H1 (cell line): ENCODE measurements at regions not wholly inside any gene's neighbourhood (a gene's known extent, or its start where the extent isn't known, plus 50 kb on each side); places are given as distances from the start of the nearest gene placed in this dataset.

Source experiments
- CTCF ChIA-PET: fragments of 300-600 bp; sonication (Branson Sonifier 250); formaldehyde crosslinking; loops from one replicate; lab custom pipeline; 2021; ENCODE audit not compliant: partially characterized antibody; lab: Charles Lee
- POLR2A ChIA-PET: fragments of 300-600 bp; sonication (Branson Sonifier 250); formaldehyde crosslinking; loops from one replicate; lab custom pipeline; 2021; ENCODE audit warnings: inconsistent platforms; ENCODE audit not compliant: partially characterized antibody; lab: Charles Lee
- DNase-seq, 2 experiments: peaks; one replicate each; pipeline versions ENCODE4 v3.0.0 to v3.0.0-alpha.2; 2010 to 2022; ENCODE audit warnings: low spot score in 2 of 2, low read depth in 1 of 2, mixed read lengths in 1 of 2
- FAIRE-seq: peaks from 2 replicates; lab custom pipeline; 2011; peaks lifted over from hg19 to GRCh38; lab: Jason Lieb, UNC
- H2AFZ ChIP-seq: 2 replicates; pipeline ENCODE4 v1.8.1; 2012; ENCODE audit warnings: low read length, inconsistent platforms
- H2AK5ac ChIP-seq: 2 replicates; pipeline ENCODE4 v1.6.1; 2013; ENCODE audit warnings: low read depth, low read length
- H2BK120ac ChIP-seq: replicated peaks from 2 replicates; pipeline ENCODE3; 2013; ENCODE audit warnings: low read depth, low read length, inconsistent platforms
- H2BK12ac ChIP-seq: 2 replicates; pipeline ENCODE4 v1.6.1; 2013; ENCODE audit warnings: low read depth, low read length
- H2BK15ac ChIP-seq: 2 replicates; pipeline ENCODE4 v1.6.1; 2013; ENCODE audit warnings: low read length
- H2BK20ac ChIP-seq: 2 replicates; pipeline ENCODE4 v1.6.1; 2013; ENCODE audit warnings: low read length
- H2BK5ac ChIP-seq: 2 replicates; pipeline ENCODE4 v1.6.1; 2013; ENCODE audit warnings: low read depth, low read length
- H3K14ac ChIP-seq: 2 replicates; pipeline ENCODE4 v1.6.1; 2013; ENCODE audit warnings: inconsistent platforms; ENCODE audit not compliant: insufficient read length
- H3K18ac ChIP-seq: 2 replicates; pipeline ENCODE4 v1.6.1; 2013; ENCODE audit warnings: low read length; ENCODE audit errors: extremely low read depth
- H3K23ac ChIP-seq: 2 replicates; pipeline ENCODE4 v1.6.1; 2013; ENCODE audit warnings: inconsistent platforms; ENCODE audit not compliant: insufficient read length
- H3K23me2 ChIP-seq: 2 replicates; pipeline ENCODE4 v1.6.1; 2013; ENCODE audit warnings: low read depth, low read length
- H3K27ac ChIP-seq: 2 replicates; pipeline ENCODE4 v1.6.1; 2011; ENCODE audit warnings: low read depth, low read length, inconsistent platforms
- H3K27me3 ChIP-seq, 4 experiments: replicated peaks in 1 of 4; 1 replicate in 1 of 4; 2 replicates in 3 of 4; pipeline versions ENCODE4 v1.6.1 to v1.8.1; 2011 to 2013; ENCODE audit warnings: low read length in 3 of 4, mild to moderate bottlenecking in 3 of 4, inconsistent platforms in 2 of 4, mixed read lengths in 2 of 4, moderate library complexity in 1 of 4; ENCODE audit not compliant: control insufficient read depth in 3 of 4, insufficient read depth in 3 of 4; ENCODE audit errors: extremely low read depth in 1 of 4
- H3K36me3 ChIP-seq, 4 experiments: 2 replicates each; pipeline versions ENCODE4 v1.6.1 to v1.8.1; 2011 to 2013; ENCODE audit warnings: mild to moderate bottlenecking in 4 of 4, low read length in 3 of 4, moderate library complexity in 2 of 4, control low read depth in 1 of 4, inconsistent platforms in 1 of 4; ENCODE audit not compliant: insufficient read depth in 4 of 4, control insufficient read depth in 2 of 4
- H3K4ac ChIP-seq: replicated peaks from 2 replicates; pipeline ENCODE3; 2013; ENCODE audit warnings: low read length, low read depth, mixed read lengths, inconsistent platforms; ENCODE audit not compliant: insufficient read length
- H3K4me1 ChIP-seq, 4 experiments: replicated peaks in 1 of 4; 1 replicate in 1 of 4; 2 replicates in 3 of 4; pipeline versions ENCODE4 v1.6.1 to v1.8.1; 2011 to 2013; ENCODE audit warnings: low read length in 3 of 4, inconsistent platforms in 2 of 4, mixed read lengths in 1 of 4; ENCODE audit not compliant: insufficient read depth in 4 of 4, control insufficient read depth in 3 of 4
- H3K4me2 ChIP-seq, 2 experiments: 2 replicates each; pipeline versions ENCODE4 v1.6.1 to v1.8.1; 2011 to 2013; ENCODE audit warnings: low read depth in 2 of 2, low read length in 2 of 2, control low read depth in 1 of 2, inconsistent platforms in 1 of 2, mild to moderate bottlenecking in 1 of 2; ENCODE audit not compliant: insufficient read depth in 1 of 2
- H3K4me3 ChIP-seq, 4 experiments: fragments of 200-600, 300-600 bp in 1 of 4; sonication (generic), shearing (Covaris generic), sonication (Bioruptor Twin) in 1 of 4; 2 replicates each; pipeline versions ENCODE4 v1.5.1 to v1.8.1; 2011 to 2016; ENCODE audit warnings: low read length in 4 of 4, low read depth in 3 of 4, control low read depth in 2 of 4, inconsistent platforms in 2 of 4, mild to moderate bottlenecking in 2 of 4, mixed read lengths in 1 of 4, moderate library complexity in 1 of 4; ENCODE audit not compliant: insufficient read depth in 2 of 4; ENCODE audit errors: extremely low read depth in 1 of 4
- H3K56ac ChIP-seq: replicated peaks from 2 replicates; pipeline ENCODE3; 2013; ENCODE audit warnings: low read depth, mild to moderate bottlenecking, mixed read lengths, low read length, inconsistent platforms; ENCODE audit not compliant: insufficient read length
- H3K79me1 ChIP-seq: 2 replicates; pipeline ENCODE4 v1.6.1; 2013; ENCODE audit warnings: low read depth, low read length, control low read depth
- H3K79me2 ChIP-seq, 2 experiments: 2 replicates each; pipeline versions ENCODE4 v1.6.1 to v1.8.1; 2012 to 2013; ENCODE audit warnings: low read length in 2 of 2, mild to moderate bottlenecking in 2 of 2, inconsistent platforms in 1 of 2; ENCODE audit not compliant: insufficient read depth in 2 of 2, control insufficient read depth in 1 of 2
- H3K9ac ChIP-seq, 4 experiments: replicated peaks in 1 of 4; 1 replicate in 1 of 4; 2 replicates in 3 of 4; pipeline versions ENCODE4 v1.6.1 to v1.8.1; 2011 to 2013; ENCODE audit warnings: low read depth in 3 of 4, low read length in 3 of 4, control low read depth in 2 of 4, mild to moderate bottlenecking in 2 of 4, moderate library complexity in 2 of 4, inconsistent platforms in 1 of 4; ENCODE audit errors: extremely low read depth in 1 of 4
- H3K9me3 ChIP-seq, 2 experiments: 2 replicates each; pipeline versions ENCODE4 v1.6.1 to v1.8.1; 2012 to 2013; ENCODE audit warnings: mild to moderate bottlenecking in 2 of 2, moderate library complexity in 2 of 2, control low read depth in 1 of 2, inconsistent platforms in 1 of 2, low read depth in 1 of 2, low read length in 1 of 2, mixed read lengths in 1 of 2; ENCODE audit not compliant: insufficient read depth in 2 of 2
- H4K20me1 ChIP-seq, 2 experiments: replicated peaks in 1 of 2; 2 replicates each; pipeline versions ENCODE3 to v1.8.1; 2011 to 2013; ENCODE audit warnings: inconsistent platforms in 2 of 2, low read length in 2 of 2, mild to moderate bottlenecking in 1 of 2; ENCODE audit not compliant: insufficient read depth in 2 of 2, control insufficient read depth in 1 of 2
- H4K5ac ChIP-seq: 2 replicates; pipeline ENCODE4 v1.6.1; 2013; ENCODE audit warnings: low read length, low read depth, mixed read lengths, inconsistent platforms; ENCODE audit not compliant: insufficient read length
- H4K8ac ChIP-seq: 2 replicates; pipeline ENCODE4 v1.8.0; 2013; ENCODE audit warnings: mild to moderate bottlenecking, moderate library complexity, low read length, inconsistent platforms; ENCODE audit not compliant: insufficient read depth; ENCODE audit errors: extremely low read depth
- H4K91ac ChIP-seq: replicated peaks from 2 replicates; pipeline ENCODE3; 2013; ENCODE audit warnings: low read length, mixed read lengths, inconsistent platforms; ENCODE audit not compliant: insufficient read length
- CBX8 ChIP-seq: fragments of 300-800, 300-1000 bp; sonication (generic); IDR thresholded peaks from 2 replicates; pipeline ENCODE4 v1.7.1; 2016; ENCODE audit warnings: low read depth, low read length, borderline replicate concordance
- CEBPB ChIP-seq: IDR thresholded peaks from 2 replicates; pipeline ENCODE4 v1.6.1; 2012; ENCODE audit warnings: low read depth, low read length
- CREB1 ChIP-seq: IDR thresholded peaks from 2 replicates; pipeline ENCODE4 v1.6.1; 2012; ENCODE audit warnings: inconsistent platforms
- HDAC6 ChIP-seq: IDR thresholded peaks from one replicate; pipeline ENCODE4 v1.7.1; 2012; ENCODE audit warnings: low read depth, mild to moderate bottlenecking, inconsistent platforms, low read length, moderate library complexity
- PHF8 ChIP-seq: fragments of 200-600 bp; sonication (generic); conservative IDR thresholded peaks from 2 replicates; pipeline ENCODE4 v1.7.1; 2012; ENCODE audit warnings: low read depth, mild to moderate bottlenecking, inconsistent platforms, low read length, moderate library complexity
- POLR2AphosphoS5 ChIP-seq: IDR thresholded peaks from 2 replicates; pipeline ENCODE4 v1.6.1; 2011; ENCODE audit warnings: low read depth, low read length
- RFX5 ChIP-seq: IDR thresholded peaks from 2 replicates; pipeline ENCODE4 v1.6.1; 2011; ENCODE audit warnings: low read depth, low read length, improper control_type of control experiment, borderline replicate concordance
- RXRA ChIP-seq: IDR thresholded peaks from 2 replicates; pipeline ENCODE4 v1.6.1; 2011; ENCODE audit warnings: low read depth, mild to moderate bottlenecking, low read length, moderate library complexity; ENCODE audit not compliant: insufficient read depth
- SP1 ChIP-seq: IDR thresholded peaks from 2 replicates; pipeline ENCODE4 v1.6.1; 2011; ENCODE audit warnings: low read depth, low read length
- SP2 ChIP-seq: IDR thresholded peaks from 2 replicates; pipeline ENCODE4 v1.6.1; 2012; ENCODE audit warnings: mild to moderate bottlenecking, low read length, inconsistent platforms
- SP4 ChIP-seq: IDR thresholded peaks from 2 replicates; pipeline ENCODE4 v1.6.1; 2012; ENCODE audit warnings: low read length, inconsistent platforms
- SRF ChIP-seq: IDR thresholded peaks from 2 replicates; pipeline ENCODE4 v1.6.1; 2011; ENCODE audit warnings: mild to moderate bottlenecking, low read depth, low read length, moderate library complexity
- TBP ChIP-seq: IDR thresholded peaks from 2 replicates; pipeline ENCODE4 v1.6.1; 2011; ENCODE audit warnings: low read depth, low read length, improper control_type of control experiment
- WGBS, 2 experiments: shearing (Covaris generic) in 1 of 2; methylation state at CpG; one replicate each; pipeline versions ENCODE4 v1.1.6 to v1.1.7; 2013 to 2015; ENCODE audit warnings: low lambda C conversion rate in 2 of 2, mixed read lengths in 2 of 2, inconsistent platforms in 1 of 2, low coverage in 1 of 2, missing lambda C conversion rate in 1 of 2; ENCODE audit not compliant: insufficient replicate concordance in 2 of 2, insufficient coverage in 1 of 2, insufficient read length in 1 of 2; ENCODE audit errors: extremely low coverage in 1 of 2, missing lambda C conversion rate in 1 of 2; 5-methylcytosine and 5-hydroxymethylcytosine counted together

DNA sequence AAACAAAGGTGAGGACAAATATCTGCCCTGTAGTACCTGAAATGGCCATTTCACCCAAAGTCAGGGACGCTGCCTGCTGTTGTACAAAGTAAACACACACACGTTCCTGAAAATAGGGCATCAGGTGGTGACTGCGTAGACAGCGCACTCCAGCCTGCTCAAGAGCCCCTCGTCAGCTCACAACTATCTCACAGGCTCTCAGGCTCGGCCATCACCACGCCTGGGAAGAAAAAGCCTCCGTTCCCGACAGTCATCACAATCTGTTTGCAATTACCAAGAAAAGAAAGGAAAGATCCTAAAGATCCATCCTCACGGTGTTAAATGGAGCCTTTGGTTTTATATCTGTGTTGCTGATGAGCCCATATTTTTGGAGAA lies 230.2 kb downstream of the ZNF516 start:
- ChIA-PET CTCF (interaction anchor here (0.7 to 1.2 kb wide), 2 partner anchors 9 to 65 kb away, joined by 3 to 5 read pairs; no protein-coding TSS in a partner anchor), POLR2A (no interaction called here)
- H4K20me1 ChIP-seq, result no peaks in the 10 kb centered on the region
- no peak overlapping the region for H4K8ac ChIP-seq
- H4K91ac ChIP-seq, result no peak overlapping the region
- no peaks in the 10 kb centered on the region for H3K36me3 ChIP-seq
- H2BK12ac ChIP-seq, result no peak overlapping the region
- H2AK5ac ChIP-seq, result no peak overlapping the region
- H3K27ac ChIP-seq, result no peak overlapping the region
- H3K56ac ChIP-seq, result no peak overlapping the region
- no peaks in the 10 kb centered on the region for H3K9me3 ChIP-seq
- no peaks in the 10 kb centered on the region for H3K79me1 ChIP-seq
- H3K9ac ChIP-seq, result no peak overlapping the region
- no peak overlapping the region for H3K4me2 ChIP-seq
- H3K23me2 ChIP-seq, result no peaks in the 10 kb centered on the region
- no peak overlapping the region for H2BK120ac ChIP-seq
- H3K14ac ChIP-seq, result no peak overlapping the region
- H3K18ac ChIP-seq, result no peak overlapping the region
- WGBS, 2 experiments, result 92% methylated on average over 10 of the region's 10 CpGs; no CpG with 5 or more reads in 1 of the 2 experiments
- H2BK20ac ChIP-seq, result no peak overlapping the region
- DNase-seq, result no peak
- H2AFZ ChIP-seq, result no peak overlapping the region
- H4K5ac ChIP-seq, result no peak overlapping the region
- H3K23ac ChIP-seq, result no peak overlapping the region
- H3K4me1 ChIP-seq, result peaks cover 0 to 18% (median 10%) of the 10 kb centered on the region in 4 experiments; a peak in 5 of 7 replicates
- H3K79me2 ChIP-seq, result no peaks in the 10 kb centered on the region
- H3K4me3 ChIP-seq, result no peak overlapping the region
- no peak for FAIRE-seq
- H2BK5ac ChIP-seq, result no peak overlapping the region
- no peak overlapping the region for H3K4ac ChIP-seq
- H2BK15ac ChIP-seq, result no peak overlapping the region
- peaks cover 0 to 3% (median 0%) of the 10 kb centered on the region in 4 experiments; a peak in 1 of 7 replicates for H3K27me3 ChIP-seq
- no peak for TF ChIP-seq POLR2AphosphoS5
- TF ChIP-seq PHF8, result no peak
- no peak for TF ChIP-seq TBP
- TF ChIP-seq SP4, result no peak
- no peak for TF ChIP-seq SRF
- TF ChIP-seq HDAC6, result no peak
- TF ChIP-seq CREB1, result no peak
- TF ChIP-seq SP2, result no peak
- no peak for TF ChIP-seq RFX5
- no peak for TF ChIP-seq SP1
- TF ChIP-seq CBX8, result no peak
- no peak for TF ChIP-seq RXRA
- no peak for TF ChIP-seq CEBPB
